ENCODE measurements at regions not wholly inside any gene's neighbourhood (a gene's known extent, or its start where the extent isn't known, plus 50 kb on each side); places are given as distances from the start of the nearest gene placed in this dataset.
A peak's percentile ranks its signal among the peaks of the same experiment; 100 is the strongest.

- ChIA-PET CTCF (ENCODE audit: low intra/inter-chr PET ratio) (no interaction called here), POLR2A (no interaction called here)
- in situ Hi-C loops (cut with MboI) (no loop called here), intact Hi-C loops (cut with micrococcal nuclease) (no loop called here)
- FAIRE-seq = no peak
- no peak for ATAC-seq
- TF ChIP-seq ZBED1 (IDR thresholded peaks at IDR 0.05) (no peak), MTA1 (IDR thresholded peaks at IDR 0.05; ENCODE audit: borderline replicate concordance) (no peak), ZNF444 (CRISPR knock-in tag; IDR thresholded peaks at IDR 0.05) (no peak), NEUROD1 (IDR thresholded peaks at IDR 0.05; ENCODE audit: borderline replicate concordance, low read depth, low read length, partially characterized antibody) (no peak)
- H3K4me2 ChIP-seq (ENCODE audit: insufficient read depth, low read length) = no peak overlapping the region
- no peaks in the 10 kb centered on the region for H3K27me3 ChIP-seq (ENCODE audit: control insufficient read depth in 2 of 2, insufficient read depth in 2 of 2, low read length in 2 of 2)
- no peaks in the 10 kb centered on the region for H3K9me3 ChIP-seq (replicated peaks; ENCODE audit: control insufficient read depth, insufficient read depth, low read depth, low read length)
- WGBS (ENCODE audit: insufficient coverage, low coverage, missing lambda C conversion rate) = 0% methylated on average over 3 of the region's 3 CpGs
- no peaks in the 10 kb centered on the region for H3K9me1 ChIP-seq (ENCODE audit: control insufficient read depth, insufficient read depth, low read length)
- BruUV-seq (replicated peaks) = no TSS peak
- no peaks in the 10 kb centered on the region for H3K4me1 ChIP-seq (replicated peaks in 1 of 2; ENCODE audit: control insufficient read depth in 2 of 2, insufficient read depth in 2 of 2, low read length in 2 of 2)
- no peaks in the 10 kb centered on the region for H3K79me2 ChIP-seq (ENCODE audit: control insufficient read depth, insufficient read depth, low read length)
- no peak overlapping the region for H2AFZ ChIP-seq (ENCODE audit: low read depth, low read length)
- H3K9ac ChIP-seq (ENCODE audit: insufficient read depth in 1 of 2, low read depth in 2 of 2, low read length in 2 of 2) = no peak overlapping the region
- no peak overlapping the region for H3K4me3 ChIP-seq
- H4K20me1 ChIP-seq (replicated peaks; ENCODE audit: control insufficient read depth, insufficient read depth, low read length) = no peaks in the 10 kb centered on the region
- no peak overlapping the region for H3K27ac ChIP-seq (ENCODE audit: extremely low read depth, low read depth, low read length)
- DNase-seq (ENCODE audit: extremely low read depth in 1 of 4, low spot score in 3 of 4) = no peak
- H3K36me3 ChIP-seq (ENCODE audit: control insufficient read depth, insufficient read depth, low read length) = no peaks in the 10 kb centered on the region
These were observed 159.7 kb downstream of the DISP1 start for GRCh38 chr1:222974496-222974895.

- Histone ChIP-seq H4K20me1 (replicated peaks; ENCODE audit: control insufficient read depth, insufficient read depth, low read length) (no peaks in the 10 kb centered on the region), H3K9me1 (ENCODE audit: control insufficient read depth, insufficient read depth, low read length) (no peaks in the 10 kb centered on the region), H3K27me3 (ENCODE audit: control insufficient read depth in 2 of 2, insufficient read depth in 2 of 2, low read length in 2 of 2) (no peaks in the 10 kb centered on the region), H3K79me2 (ENCODE audit: control insufficient read depth, insufficient read depth, low read length) (no peaks in the 10 kb centered on the region), H3K4me2 (ENCODE audit: insufficient read depth, low read length) (no peak overlapping the region), H3K27ac (ENCODE audit: extremely low read depth, low read depth, low read length) (no peak overlapping the region), H3K36me3 (ENCODE audit: control insufficient read depth, insufficient read depth, low read length) (no peaks in the 10 kb centered on the region), H3K4me1 (replicated peaks in 1 of 2; ENCODE audit: control insufficient read depth in 2 of 2, insufficient read depth in 2 of 2, low read length in 2 of 2) (no peaks in the 10 kb centered on the region), H3K9ac (ENCODE audit: insufficient read depth in 1 of 2, low read depth in 2 of 2, low read length in 2 of 2) (no peak overlapping the region), H3K9me3 (replicated peaks; ENCODE audit: control insufficient read depth, insufficient read depth, low read depth, low read length) (no peaks in the 10 kb centered on the region), H3K4me3 (no peak overlapping the region), H2AFZ (ENCODE audit: low read depth, low read length) (no peak overlapping the region)
- 0% methylated on average over 6 of the region's 6 CpGs for WGBS (ENCODE audit: insufficient coverage, low coverage, missing lambda C conversion rate)
- no TSS peak for BruUV-seq (replicated peaks)
- in situ Hi-C loops (cut with MboI) (no loop called here), intact Hi-C loops (cut with micrococcal nuclease) (no loop called here)
- ATAC-seq = 0 out of 3 replicates have a peak, but pooled peaks have one; percentile 55
- no peak for DNase-seq (ENCODE audit: extremely low read depth in 1 of 4, low spot score in 3 of 4)
- ChIA-PET CTCF (ENCODE audit: low intra/inter-chr PET ratio) (no interaction called here), POLR2A (interaction anchor here (0.6 to 0.7 kb wide), 3 partner anchors 14 to 588 kb away, joined by 3 to 4 read pairs (median 3); no protein-coding TSS in a partner anchor)
- no peak for FAIRE-seq
- TF ChIP-seq ZNF23 (CRISPR knock-in tag; IDR thresholded peaks at IDR 0.05) (no peak), L3MBTL2 (IDR thresholded peaks at IDR 0.05) (no peak), PHTF2 (CRISPR knock-in tag; IDR thresholded peaks at IDR 0.05) (no peak), MED1 (CRISPR knock-in tag; IDR thresholded peaks at IDR 0.05; ENCODE audit: borderline replicate concordance) (no peak), TCF3 (CRISPR knock-in tag; IDR thresholded peaks at IDR 0.05) (no peak), CAMTA2 (CRISPR knock-in tag; conservative IDR thresholded peaks at IDR 0.05) (no peak), ZFPM2 (CRISPR knock-in tag; IDR thresholded peaks at IDR 0.05) (no peak), POLR2B (IDR thresholded peaks at IDR 0.05; ENCODE audit: low read depth, partially characterized antibody) (no peak), ZNF444 (CRISPR knock-in tag; IDR thresholded peaks at IDR 0.05) (no peak)
- TF ChIP-seq, protein P1, sequence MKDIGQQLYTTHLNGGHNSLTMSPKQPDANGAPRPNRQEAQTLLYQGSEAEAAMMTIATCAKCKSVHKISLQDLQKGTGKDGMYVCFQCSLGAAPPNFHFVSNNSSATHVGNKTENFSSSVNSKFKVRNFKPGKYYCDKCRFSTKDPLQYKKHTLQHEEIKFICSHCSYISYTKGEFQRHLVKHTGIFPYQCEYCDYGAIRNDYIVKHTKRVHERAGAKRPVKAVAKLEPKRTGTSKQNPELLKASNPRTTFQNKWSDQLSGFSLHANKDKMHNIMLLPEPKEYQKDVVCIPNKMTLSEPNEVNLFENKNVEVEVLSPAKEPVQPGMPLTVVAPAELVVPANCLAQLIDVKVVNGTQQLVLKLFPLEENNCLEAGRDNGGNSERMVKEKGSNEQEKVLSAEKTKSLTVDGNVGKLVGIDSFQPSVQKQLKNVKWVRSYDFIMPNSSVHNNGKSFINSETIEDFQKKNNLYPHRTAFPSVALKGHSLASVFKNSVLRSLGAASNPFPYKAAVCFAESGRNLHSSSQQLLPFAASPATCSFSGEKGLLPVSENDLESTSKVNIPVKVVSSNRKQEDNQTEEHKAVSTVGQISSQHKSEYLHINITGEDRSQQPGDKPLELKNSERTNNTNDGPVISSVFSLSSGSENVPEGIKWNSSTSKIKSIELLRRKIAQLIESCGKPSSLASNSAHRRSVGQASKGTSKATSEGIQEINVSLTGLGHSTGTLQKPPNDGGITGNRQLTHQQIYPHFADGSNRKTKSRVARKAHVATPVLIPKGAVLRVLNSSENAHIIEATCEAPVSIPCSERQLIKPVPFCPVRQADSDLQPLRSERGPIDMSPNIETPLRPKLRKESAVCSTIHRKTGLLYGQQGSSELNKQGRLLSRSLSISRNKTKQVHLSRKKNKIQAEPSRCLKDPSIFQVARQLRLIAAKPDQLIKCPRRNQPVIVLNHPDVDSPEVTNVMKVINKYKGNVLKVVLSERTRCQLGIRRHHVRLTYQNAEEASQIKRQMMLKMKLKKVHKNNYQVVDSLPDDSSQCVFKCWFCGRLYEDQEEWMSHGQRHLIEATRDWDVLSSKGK (CRISPR knock-in tag; IDR thresholded peaks at IDR 0.05) = no peak
- TF ChIP-seq, protein P2, sequence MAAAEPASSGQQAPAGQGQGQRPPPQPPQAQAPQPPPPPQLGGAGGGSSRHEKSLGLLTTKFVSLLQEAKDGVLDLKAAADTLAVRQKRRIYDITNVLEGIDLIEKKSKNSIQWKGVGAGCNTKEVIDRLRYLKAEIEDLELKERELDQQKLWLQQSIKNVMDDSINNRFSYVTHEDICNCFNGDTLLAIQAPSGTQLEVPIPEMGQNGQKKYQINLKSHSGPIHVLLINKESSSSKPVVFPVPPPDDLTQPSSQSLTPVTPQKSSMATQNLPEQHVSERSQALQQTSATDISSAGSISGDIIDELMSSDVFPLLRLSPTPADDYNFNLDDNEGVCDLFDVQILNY (CRISPR knock-in tag; IDR thresholded peaks at IDR 0.05) = no peak
These were observed 160.8 kb downstream of the DISP1 start for GRCh38 chr1:222975472-222976122.
